H9 (cell line): ENCODE measurements at regions not wholly inside any gene's neighbourhood (a gene's known extent, or its start where the extent isn't known, plus 50 kb on each side); places are given as distances from the start of the nearest gene placed in this dataset.

Experiments
- DNase-seq: peaks from one replicate; pipeline ENCODE4 v3.0.0-alpha.2; 2017
- H2AFZ ChIP-seq: one replicate; pipeline ENCODE4 v1.6.1; 2013; ENCODE audit warnings: mild to moderate bottlenecking, low read length, control low read depth, moderate library complexity
- H2AK5ac ChIP-seq: 2 replicates; pipeline ENCODE4 v1.6.1; 2013; ENCODE audit warnings: low read length, control low read depth, mixed read lengths; ENCODE audit not compliant: insufficient read length
- H2BK120ac ChIP-seq: one replicate; pipeline ENCODE4 v1.6.1; 2013; ENCODE audit warnings: low read depth, mild to moderate bottlenecking, low read length, control low read depth, inconsistent platforms; ENCODE audit not compliant: poor library complexity, severe bottlenecking
- H2BK12ac ChIP-seq: 2 replicates; pipeline ENCODE4 v1.6.1; 2013; ENCODE audit warnings: low read length, control low read depth, mixed read lengths, low read depth; ENCODE audit not compliant: insufficient read length
- H2BK15ac ChIP-seq: 2 replicates; pipeline ENCODE4 v1.6.1; 2013; ENCODE audit warnings: low read depth, low read length, control low read depth
- H2BK20ac ChIP-seq: one replicate; pipeline ENCODE4 v1.6.1; 2013; ENCODE audit warnings: low read depth, mild to moderate bottlenecking, low read length, control low read depth, inconsistent platforms; ENCODE audit not compliant: poor library complexity, severe bottlenecking
- H2BK5ac ChIP-seq: 2 replicates; pipeline ENCODE4 v1.6.1; 2013; ENCODE audit warnings: low read length, control low read depth, mixed read lengths; ENCODE audit not compliant: insufficient read length
- H3K14ac ChIP-seq: 2 replicates; pipeline ENCODE4 v1.6.1; 2013; ENCODE audit warnings: low read length, control low read depth; ENCODE audit not compliant: insufficient read depth
- H3K18ac ChIP-seq: 2 replicates; pipeline ENCODE4 v1.6.1; 2013; ENCODE audit warnings: low read depth, mild to moderate bottlenecking, mixed read lengths, low read length, control low read depth; ENCODE audit not compliant: insufficient read length
- H3K23ac ChIP-seq: 2 replicates; pipeline ENCODE4 v1.6.1; 2013; ENCODE audit warnings: low read length, control low read depth, mixed read lengths, low read depth; ENCODE audit not compliant: insufficient read length
- H3K23me2 ChIP-seq: 2 replicates; pipeline ENCODE4 v1.6.1; 2013; ENCODE audit warnings: low read depth, mild to moderate bottlenecking, mixed read lengths, low read length, control low read depth; ENCODE audit not compliant: insufficient read length, poor library complexity, severe bottlenecking
- H3K27ac ChIP-seq: 2 replicates; pipeline ENCODE4 v1.5.1; 2013; ENCODE audit warnings: low read length, control low read depth, mixed read lengths, low read depth; ENCODE audit not compliant: insufficient read length
- H3K27me3 ChIP-seq: 2 replicates; pipeline ENCODE4 v1.6.1; 2013; ENCODE audit warnings: low read length, control low read depth, inconsistent platforms; ENCODE audit not compliant: insufficient read depth
- H3K4ac ChIP-seq: 2 replicates; pipeline ENCODE4 v1.6.1; 2013; ENCODE audit warnings: low read depth, mild to moderate bottlenecking, control low read depth, inconsistent platforms, low read length, moderate library complexity
- H3K4me1 ChIP-seq: 2 replicates; pipeline ENCODE4 v1.6.1; 2013; ENCODE audit warnings: low read length, control low read depth, inconsistent platforms; ENCODE audit not compliant: insufficient read depth
- H3K4me2 ChIP-seq: 2 replicates; pipeline ENCODE4 v1.6.1; 2013; ENCODE audit warnings: low read length, control low read depth, mixed read lengths; ENCODE audit not compliant: insufficient read length, insufficient read depth
- H3K56ac ChIP-seq: 2 replicates; pipeline ENCODE4 v1.6.1; 2013; ENCODE audit warnings: low read depth, mild to moderate bottlenecking, mixed read lengths, low read length, control low read depth; ENCODE audit not compliant: insufficient read length
- H3K79me1 ChIP-seq: 2 replicates; pipeline ENCODE4 v1.6.1; 2013; ENCODE audit warnings: low read depth, mild to moderate bottlenecking, moderate library complexity, low read length, control low read depth, inconsistent platforms; ENCODE audit not compliant: insufficient read depth, poor library complexity, severe bottlenecking
- H3K79me2 ChIP-seq: 2 replicates; pipeline ENCODE4 v1.6.1; 2013; ENCODE audit warnings: low read length, control low read depth, inconsistent platforms; ENCODE audit not compliant: insufficient read depth
- H3K9ac ChIP-seq: 2 replicates; pipeline ENCODE4 v1.6.1; 2013; ENCODE audit warnings: low read length, control low read depth, mixed read lengths; ENCODE audit not compliant: insufficient read length; ENCODE audit errors: extremely low read depth
- H3K9me3 ChIP-seq: one replicate; pipeline ENCODE4 v1.6.1; 2013; ENCODE audit warnings: low read depth, low read length, inconsistent platforms; ENCODE audit not compliant: control insufficient read depth
- H3T11ph ChIP-seq: one replicate; pipeline ENCODE4 v1.6.1; 2013; ENCODE audit warnings: mild to moderate bottlenecking, low read length, control low read depth, inconsistent platforms
- H4K20me1 ChIP-seq: one replicate; pipeline ENCODE4 v1.6.1; 2013; ENCODE audit not compliant: control insufficient read depth, insufficient read length, insufficient read depth
- H4K5ac ChIP-seq: 2 replicates; pipeline ENCODE4 v1.6.1; 2013; ENCODE audit warnings: low read depth, mild to moderate bottlenecking, mixed read lengths, low read length, control low read depth; ENCODE audit not compliant: insufficient read length
- H4K8ac ChIP-seq: replicated peaks from 2 replicates; pipeline ENCODE4 v1.6.1; 2013; ENCODE audit warnings: low read length, control low read depth, mixed read lengths, low read depth; ENCODE audit not compliant: insufficient read length
- H4K91ac ChIP-seq: 2 replicates; pipeline ENCODE4 v1.6.1; 2013; ENCODE audit warnings: low read depth, mild to moderate bottlenecking, moderate library complexity, mixed read lengths, low read length, control low read depth; ENCODE audit not compliant: insufficient read length
- H3K27ac Mint-ChIP-seq, 3 experiments: 2 replicates in 2 of 3; 3 replicates in 1 of 3; pipeline ENCODE4 v1.8.0; 2020 to 2021; ENCODE audit warnings: mixed read lengths in 3 of 3, mild to moderate bottlenecking in 1 of 3, moderate library complexity in 1 of 3
- H3K27me3 Mint-ChIP-seq: 2 replicates; pipeline ENCODE4 v1.8.0; 2021; ENCODE audit warnings: low read depth, mild to moderate bottlenecking, moderate library complexity, mixed read lengths
- H3K36me3 Mint-ChIP-seq, 3 experiments: 2 replicates in 2 of 3; 3 replicates in 1 of 3; pipeline ENCODE4 v1.8.0; 2020 to 2021; ENCODE audit warnings: low read depth in 3 of 3, mixed read lengths in 3 of 3; ENCODE audit not compliant: insufficient read depth in 1 of 3
- H3K4me1 Mint-ChIP-seq, 2 experiments: 2 replicates each; pipeline ENCODE4 v1.8.0; 2020; ENCODE audit warnings: mixed read lengths in 2 of 2
- H3K4me3 Mint-ChIP-seq, 2 experiments: 2 replicates in 1 of 2; 3 replicates in 1 of 2; pipeline ENCODE4 v1.8.0; 2020 to 2021; ENCODE audit warnings: mild to moderate bottlenecking in 2 of 2, mixed read lengths in 2 of 2, moderate library complexity in 1 of 2
- H3K9me3 Mint-ChIP-seq, 2 experiments: 2 replicates in 1 of 2; 3 replicates in 1 of 2; pipeline ENCODE4 v1.8.0; 2020; ENCODE audit warnings: mild to moderate bottlenecking in 2 of 2, mixed read lengths in 2 of 2, moderate library complexity in 1 of 2
- WGBS: extraction: QIAGEN DNeasy Blood & Tissue Kit; methylation state at CpG from one replicate; pipeline ENCODE4 v1.1.7; 2013; ENCODE audit warnings: missing lambda C conversion rate, low lambda C conversion rate, mixed read lengths; ENCODE audit not compliant: insufficient read length; ENCODE audit errors: extremely low coverage; 5-methylcytosine and 5-hydroxymethylcytosine counted together
- TF ChIP-seq, protein P1 (sequence below): fragments of 200-600 bp; sonication (generic); conservative IDR thresholded peaks from 3 replicates; pipeline ENCODE4 v1.8.0; 2021; ENCODE audit warnings: antibody characterized with exemption, mild to moderate bottlenecking

DNA sequence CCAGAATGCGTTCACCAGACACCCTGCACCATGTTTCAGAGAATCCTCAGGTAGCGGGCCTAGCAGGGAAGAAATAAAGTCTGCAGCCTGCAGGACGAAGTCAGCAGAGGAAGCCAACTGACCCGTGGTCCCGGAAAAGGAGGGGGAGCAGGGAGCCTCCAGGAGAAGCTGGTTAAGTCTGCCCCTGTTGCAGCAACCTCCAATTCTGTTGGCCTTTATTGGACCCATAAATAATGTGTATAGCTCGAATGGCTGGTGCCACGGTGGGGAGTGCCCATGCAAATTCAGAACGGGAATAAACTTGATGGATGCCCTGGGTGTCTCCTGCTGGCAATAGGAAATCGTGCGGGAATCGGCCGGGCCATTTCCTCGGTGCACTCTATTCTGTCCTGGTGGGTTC is 254.1 kb downstream of the AJAP1 start:
- Mint-ChIP-seq H3K27me3 (peaks cover 5% of the 10 kb centered on the region; the same call in 1 of the 2 replicates), H3K4me3 (no peak overlapping the region)
- no CpG with 5 or more reads among the region's 13 CpGs for WGBS

More for the DNA sequence above, 254.1 kb downstream of the AJAP1 start:
- Histone ChIP-seq H3K79me2 (no peaks in the 10 kb centered on the region), H4K5ac (no peak overlapping the region), H2AK5ac (no peak overlapping the region), H3K56ac (no peak overlapping the region), H3K4ac (no peak overlapping the region), H3K23me2 (no peaks in the 10 kb centered on the region), H3K9ac (no peak overlapping the region), H2BK20ac (no peak overlapping the region), H4K20me1 (no peaks in the 10 kb centered on the region), H2BK120ac (no peak overlapping the region), H3K27me3 (no peaks in the 10 kb centered on the region), H3K27ac (no peak overlapping the region), H4K91ac (no peak overlapping the region), H3T11ph (no peak overlapping the region), H3K9me3 (no peaks in the 10 kb centered on the region), H2BK12ac (no peak overlapping the region), H2BK15ac (no peak overlapping the region), H3K4me2 (no peak overlapping the region), H3K23ac (no peak overlapping the region), H3K4me1 (no peaks in the 10 kb centered on the region), H2AFZ (no peak overlapping the region), H2BK5ac (no peak overlapping the region), H4K8ac (no peak overlapping the region), H3K79me1 (no peaks in the 10 kb centered on the region), H3K18ac (no peak overlapping the region), H3K14ac (no peak overlapping the region)
- Mint-ChIP-seq H3K9me3 (peaks cover 3 to 4% of the 10 kb centered on the region in 2 experiments; a peak in 4 of 5 replicates), H3K27ac (no peak overlapping the region), H3K36me3 (peaks cover 0 to 2% (median 0%) of the 10 kb centered on the region in 3 experiments; a peak in 2 of 7 replicates), H3K4me1 (no peaks in the 10 kb centered on the region)
- no peak for DNase-seq
- TF ChIP-seq, protein P1, sequence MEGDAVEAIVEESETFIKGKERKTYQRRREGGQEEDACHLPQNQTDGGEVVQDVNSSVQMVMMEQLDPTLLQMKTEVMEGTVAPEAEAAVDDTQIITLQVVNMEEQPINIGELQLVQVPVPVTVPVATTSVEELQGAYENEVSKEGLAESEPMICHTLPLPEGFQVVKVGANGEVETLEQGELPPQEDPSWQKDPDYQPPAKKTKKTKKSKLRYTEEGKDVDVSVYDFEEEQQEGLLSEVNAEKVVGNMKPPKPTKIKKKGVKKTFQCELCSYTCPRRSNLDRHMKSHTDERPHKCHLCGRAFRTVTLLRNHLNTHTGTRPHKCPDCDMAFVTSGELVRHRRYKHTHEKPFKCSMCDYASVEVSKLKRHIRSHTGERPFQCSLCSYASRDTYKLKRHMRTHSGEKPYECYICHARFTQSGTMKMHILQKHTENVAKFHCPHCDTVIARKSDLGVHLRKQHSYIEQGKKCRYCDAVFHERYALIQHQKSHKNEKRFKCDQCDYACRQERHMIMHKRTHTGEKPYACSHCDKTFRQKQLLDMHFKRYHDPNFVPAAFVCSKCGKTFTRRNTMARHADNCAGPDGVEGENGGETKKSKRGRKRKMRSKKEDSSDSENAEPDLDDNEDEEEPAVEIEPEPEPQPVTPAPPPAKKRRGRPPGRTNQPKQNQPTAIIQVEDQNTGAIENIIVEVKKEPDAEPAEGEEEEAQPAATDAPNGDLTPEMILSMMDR, result no peak
